Neuronal stem cell (in vitro differentiated cells): ENCODE measurements at regions not wholly inside any gene's neighbourhood (a gene's known extent, or its start where the extent isn't known, plus 50 kb on each side); places are given as distances from the start of the nearest gene placed in this dataset.

ENCODE experiments used
- DNase-seq: peaks from one replicate; pipeline ENCODE4 v3.0.0-alpha.2; 2013; ENCODE audit warnings: low spot score
- H2AFZ ChIP-seq: one replicate; pipeline ENCODE4 v1.6.1; 2013; ENCODE audit warnings: mild to moderate bottlenecking, low read length, inconsistent platforms
- H2AK5ac ChIP-seq: 2 replicates; pipeline ENCODE4 v1.6.1; 2013; ENCODE audit warnings: low read depth, mild to moderate bottlenecking, inconsistent platforms, low read length, moderate library complexity, mixed read lengths
- H2BK120ac ChIP-seq: 2 replicates; pipeline ENCODE4 v1.6.1; 2013; ENCODE audit warnings: low read depth, mild to moderate bottlenecking, inconsistent platforms, low read length, moderate library complexity, mixed read lengths
- H2BK12ac ChIP-seq: one replicate; pipeline ENCODE4 v1.6.1; 2013; ENCODE audit warnings: low read length, inconsistent platforms
- H2BK15ac ChIP-seq: 2 replicates; pipeline ENCODE4 v1.6.1; 2013; ENCODE audit warnings: mild to moderate bottlenecking, low read length, inconsistent platforms, mixed read lengths
- H2BK5ac ChIP-seq: one replicate; pipeline ENCODE4 v1.6.1; 2013; ENCODE audit warnings: inconsistent platforms, mild to moderate bottlenecking, low read length, moderate library complexity
- H3K14ac ChIP-seq: one replicate; pipeline ENCODE4 v1.6.1; 2013; ENCODE audit warnings: low read length, inconsistent platforms
- H3K18ac ChIP-seq: 2 replicates; pipeline ENCODE4 v1.6.1; 2013; ENCODE audit warnings: low read length, inconsistent platforms
- H3K23ac ChIP-seq: 2 replicates; pipeline ENCODE4 v1.6.1; 2013; ENCODE audit warnings: low read depth, mild to moderate bottlenecking, mixed read lengths, low read length, inconsistent platforms; ENCODE audit not compliant: poor library complexity
- H3K27ac ChIP-seq: replicated peaks from 3 replicates; pipeline ENCODE4 v1.5.1; 2013; ENCODE audit warnings: low read length, inconsistent platforms
- H3K27me3 ChIP-seq, 3 experiments: 2 replicates each; pipeline ENCODE4 v1.6.1; 2013; ENCODE audit warnings: low read length in 3 of 3, mild to moderate bottlenecking in 2 of 3, inconsistent platforms in 1 of 3, low read depth in 1 of 3, mixed read lengths in 1 of 3, moderate library complexity in 1 of 3; ENCODE audit not compliant: control insufficient read depth in 3 of 3, insufficient read depth in 3 of 3
- H3K36me3 ChIP-seq, 2 donors: replicated peaks in 1 of 2; 2 replicates each; pipeline ENCODE4 v1.6.1; 2013; ENCODE audit warnings: low read length in 2 of 2; ENCODE audit not compliant: control insufficient read depth in 2 of 2, insufficient read depth in 2 of 2
- H3K4ac ChIP-seq: 2 replicates; pipeline ENCODE4 v1.6.1; 2013; ENCODE audit warnings: inconsistent platforms, mild to moderate bottlenecking, low read length, moderate library complexity
- H3K4me1 ChIP-seq, 2 donors: 1 replicate in 1 of 2; 2 replicates in 1 of 2; pipeline ENCODE4 v1.6.1; 2013; ENCODE audit warnings: low read length in 2 of 2, low read depth in 1 of 2; ENCODE audit not compliant: control insufficient read depth in 2 of 2, insufficient read depth in 1 of 2
- H3K4me2 ChIP-seq: one replicate; pipeline ENCODE4 v1.6.1; 2013; ENCODE audit warnings: mild to moderate bottlenecking, low read length, inconsistent platforms; ENCODE audit not compliant: insufficient read depth, poor library complexity, severe bottlenecking
- H3K4me3 ChIP-seq, 2 donors: 2 replicates each; pipeline ENCODE4 v1.5.1; 2013; ENCODE audit warnings: low read length in 2 of 2, mild to moderate bottlenecking in 2 of 2, inconsistent platforms in 1 of 2, moderate library complexity in 1 of 2
- H3K79me1 ChIP-seq: one replicate; pipeline ENCODE4 v1.6.1; 2013; ENCODE audit warnings: low read depth, mild to moderate bottlenecking, inconsistent platforms, low read length, moderate library complexity
- H3K9ac ChIP-seq: one replicate; pipeline ENCODE4 v1.6.1; 2013; ENCODE audit warnings: mild to moderate bottlenecking, low read depth, low read length, inconsistent platforms; ENCODE audit not compliant: poor library complexity
- H3K9me3 ChIP-seq, 2 donors: replicated peaks in 1 of 2; 2 replicates each; pipeline versions ENCODE3 to v1.6.1; 2013; ENCODE audit warnings: low read length in 2 of 2, mild to moderate bottlenecking in 2 of 2, inconsistent platforms in 1 of 2, low read depth in 1 of 2, mixed read lengths in 1 of 2, moderate library complexity in 1 of 2; ENCODE audit not compliant: control insufficient read depth in 2 of 2, insufficient read depth in 1 of 2
- H4K8ac ChIP-seq: one replicate; pipeline ENCODE4 v1.6.1; 2013; ENCODE audit warnings: low read depth, mild to moderate bottlenecking, inconsistent platforms, low read length, moderate library complexity
- H4K91ac ChIP-seq: one replicate; pipeline ENCODE4 v1.6.1; 2013; ENCODE audit warnings: low read length, low read depth, mild to moderate bottlenecking, inconsistent platforms; ENCODE audit not compliant: poor library complexity
- WGBS, 2 donors: extraction: QIAGEN DNeasy Blood & Tissue Kit; methylation state at CpG; one replicate each; pipeline ENCODE4 v1.1.7; 2013; ENCODE audit warnings: missing lambda C conversion rate in 2 of 2, mixed read lengths in 1 of 2; ENCODE audit not compliant: insufficient read length in 2 of 2, insufficient replicate concordance in 1 of 2; ENCODE audit errors: extremely low coverage in 2 of 2; 5-methylcytosine and 5-hydroxymethylcytosine counted together

- H3K4me2 ChIP-seq, result peak overlapping the region; percentile 28
- H2AFZ ChIP-seq, result no peak overlapping the region
- H3K36me3 ChIP-seq, result no peaks in the 10 kb centered on the region
- peaks cover 4 to 39% of the 10 kb centered on the region in 2 donors for H3K4me1 ChIP-seq
- H4K91ac ChIP-seq, result no peak overlapping the region
- no peak overlapping the region for H3K9ac ChIP-seq
- H2BK12ac ChIP-seq, result peak overlapping the region; percentile 87
- peak overlapping the region; percentile 98 for H3K27ac ChIP-seq
- H3K4ac ChIP-seq, result no peak overlapping the region
- no peak overlapping the region for H4K8ac ChIP-seq
- no peak overlapping the region for H3K14ac ChIP-seq
- H3K9me3 ChIP-seq, result no peaks in the 10 kb centered on the region
- H3K23ac ChIP-seq, result no peak overlapping the region
- H3K27me3 ChIP-seq, result peaks cover 0 to 2% (median 0%) of the 10 kb centered on the region in 3 experiments
- no peak overlapping the region for H2BK120ac ChIP-seq
- H2BK15ac ChIP-seq, result no peak overlapping the region
- H2BK5ac ChIP-seq, result peak overlapping the region; percentile 93
- peak overlapping the region; percentile 0 for H2AK5ac ChIP-seq
- DNase-seq, result no peak
- H3K4me3 ChIP-seq, result peak overlapping the region in 1 of 2 donors; percentile 71
- peak overlapping the region; percentile 88 for H3K18ac ChIP-seq
- no peaks in the 10 kb centered on the region for H3K79me1 ChIP-seq
- WGBS, 2 donors, result no CpG with 5 or more reads among the region's 6 CpGs
Observed at GRCh38 chr1:38612951-38613350, 246.6 kb downstream of the RRAGC start.

- Histone ChIP-seq H2AK5ac (no peak overlapping the region), H3K14ac (no peak overlapping the region), H3K4me1 (peaks cover 4 to 33% of the 10 kb centered on the region in 2 donors), H3K27ac (no peak overlapping the region), H3K27me3 (peaks cover 0 to 9% (median 0%) of the 10 kb centered on the region in 3 experiments), H3K4me2 (no peak overlapping the region), H3K79me1 (no peaks in the 10 kb centered on the region), H4K8ac (no peak overlapping the region), H3K9me3 (no peaks in the 10 kb centered on the region), H2AFZ (no peak overlapping the region), H3K23ac (no peak overlapping the region), H2BK5ac (no peak overlapping the region), H3K4ac (no peak overlapping the region), H2BK15ac (no peak overlapping the region), H4K91ac (no peak overlapping the region), H2BK12ac (no peak overlapping the region), H2BK120ac (no peak overlapping the region), H3K18ac (peak overlapping the region; percentile 44), H3K9ac (no peak overlapping the region), H3K36me3 (no peaks in the 10 kb centered on the region), H3K4me3 (no peak overlapping the region)
- no peak for DNase-seq
- no CpG with 5 or more reads among the region's 7 CpGs for WGBS, 2 donors
Observed at GRCh38 chr1:38611664-38612211, 247.8 kb downstream of the RRAGC start.

GRCh38 chr1:38609166-38610025 is 250.2 kb downstream of the RRAGC start:
- Histone ChIP-seq H3K9ac (no peak overlapping the region), H4K8ac (no peak overlapping the region), H2BK12ac (no peak overlapping the region), H3K14ac (peak overlapping the region; percentile 59), H2BK15ac (peak overlapping the region; percentile 64), H3K4ac (no peak overlapping the region), H2AFZ (no peak overlapping the region), H3K4me2 (no peak overlapping the region), H3K4me1 (peaks cover 4 to 26% of the 10 kb centered on the region in 2 donors), H3K18ac (peak overlapping the region; percentile 84), H2AK5ac (peak overlapping the region; percentile 29), H3K27ac (no peak overlapping the region), H2BK120ac (peak overlapping the region; percentile 10), H3K79me1 (no peaks in the 10 kb centered on the region), H3K9me3 (no peaks in the 10 kb centered on the region), H3K4me3 (no peak overlapping the region), H3K27me3 (peaks cover 0 to 21% (median 0%) of the 10 kb centered on the region in 3 experiments), H4K91ac (no peak overlapping the region), H3K23ac (no peak overlapping the region), H2BK5ac (peak overlapping the region; percentile 15), H3K36me3 (peaks cover 0 to 1% of the 10 kb centered on the region in 2 donors)
- DNase-seq, result no peak
- no CpG with 5 or more reads among the region's 20 CpGs for WGBS, 2 donors

GRCh38 chr1:38608202-38608864 is 251.2 kb downstream of the RRAGC start:
- no peak overlapping the region for H3K4ac ChIP-seq
- peaks cover 4 to 23% of the 10 kb centered on the region in 2 donors for H3K4me1 ChIP-seq
- H2BK12ac ChIP-seq, result peak overlapping the region; percentile 19
- H2BK5ac ChIP-seq, result no peak overlapping the region
- H3K27ac ChIP-seq, result no peak overlapping the region
- H2AFZ ChIP-seq, result peak overlapping the region; percentile 86
- H3K4me3 ChIP-seq, result no peak overlapping the region
- no peak overlapping the region for H2BK15ac ChIP-seq
- no peak overlapping the region for H3K23ac ChIP-seq
- H4K91ac ChIP-seq, result no peak overlapping the region
- H3K9me3 ChIP-seq, result no peaks in the 10 kb centered on the region
- H3K18ac ChIP-seq, result peak overlapping the region; percentile 53
- WGBS, 2 donors, result no CpG with 5 or more reads among the region's 17 CpGs
- peak; percentile 78 for DNase-seq
- H3K9ac ChIP-seq, result no peak overlapping the region
- peaks cover 0 to 23% (median 0%) of the 10 kb centered on the region in 3 experiments for H3K27me3 ChIP-seq
- H3K79me1 ChIP-seq, result no peaks in the 10 kb centered on the region
- H4K8ac ChIP-seq, result no peak overlapping the region
- no peak overlapping the region for H3K4me2 ChIP-seq
- H3K14ac ChIP-seq, result no peak overlapping the region
- H2BK120ac ChIP-seq, result no peak overlapping the region
- H3K36me3 ChIP-seq, result peaks cover 0 to 1% of the 10 kb centered on the region in 2 donors
- H2AK5ac ChIP-seq, result no peak overlapping the region
